ENCODE measurements at regions not wholly inside any gene's neighbourhood (a gene's known extent, or its start where the extent isn't known, plus 50 kb on each side); places are given as distances from the start of the nearest gene placed in this dataset.

DNA sequence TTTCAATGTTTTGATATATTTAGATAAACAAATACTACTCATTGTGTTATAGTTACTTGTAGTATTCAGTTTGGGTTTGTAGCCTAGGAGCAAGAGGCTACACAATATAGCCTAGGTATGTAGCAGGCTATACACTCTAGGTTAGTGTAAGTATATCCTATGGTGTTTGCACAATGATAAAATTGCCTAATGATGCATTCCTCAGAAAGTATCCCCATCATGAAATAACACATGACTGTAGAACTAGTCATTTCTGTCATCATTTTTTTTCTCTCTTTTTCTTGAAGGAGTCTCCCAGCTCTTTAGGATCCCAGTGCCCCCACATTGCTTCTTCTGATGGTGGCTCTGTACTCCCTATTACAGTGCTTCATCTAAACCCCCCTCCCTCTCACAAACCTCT lies 157.7 kb upstream of the CADPS start:
- intact Hi-C loops (cut with micrococcal nuclease; ENCODE audit: unreplicated experiment) (no loop called here), in situ Hi-C loops (cut with HindIII; ENCODE audit: extremely low pct_ligation_motif_present, low pct_unique_long_range_greater_than_20kb) (no loop called here)
- H3K27me3 ChIP-seq (ENCODE audit: control insufficient read depth in 1 of 2, insufficient read depth in 2 of 2, low read length in 2 of 2), result no peaks in the 10 kb centered on the region
- ATAC-seq (no peak), DNase-seq (ENCODE audit: low spot score) (no peak), FAIRE-seq (no peak)
- no peaks in the 10 kb centered on the region for H4K20me1 ChIP-seq (ENCODE audit: insufficient read depth, low read length)
- no TSS peak for BruUV-seq (replicated peaks)
- H3K9me3 ChIP-seq (ENCODE audit: low read length), result no peaks in the 10 kb centered on the region
- H2AFZ ChIP-seq (ENCODE audit: low read length), result no peak overlapping the region
- no peaks in the 10 kb centered on the region for H3K36me3 ChIP-seq (replicated peaks in 1 of 2; ENCODE audit: control insufficient read depth in 1 of 2, insufficient read depth in 2 of 2, low read length in 2 of 2)
- TF ChIP-seq KLF15 (CRISPR knock-in tag; IDR thresholded peaks at IDR 0.05; ENCODE audit: borderline replicate concordance) (no peak), ZMYM2 (CRISPR knock-in tag; IDR thresholded peaks at IDR 0.05) (no peak), TCF12 (IDR thresholded peaks at IDR 0.05) (no peak), TCF12 (CRISPR knock-in tag; IDR thresholded peaks at IDR 0.05) (no peak), ZMYM4 (CRISPR knock-in tag; IDR thresholded peaks at IDR 0.05) (no peak), ZNF143 (CRISPR knock-in tag; IDR thresholded peaks at IDR 0.05) (no peak), NAIF1 (CRISPR knock-in tag; IDR thresholded peaks at IDR 0.05; ENCODE audit: borderline replicate concordance) (no peak), ZFP91 (CRISPR knock-in tag; IDR thresholded peaks at IDR 0.05; ENCODE audit: borderline replicate concordance) (no peak), RXRA (CRISPR knock-in tag; IDR thresholded peaks at IDR 0.05) (no peak), MAFG (CRISPR knock-in tag; IDR thresholded peaks at IDR 0.05) (no peak), ZNF382 (CRISPR knock-in tag; IDR thresholded peaks at IDR 0.05; ENCODE audit: borderline replicate concordance) (no peak), HES4 (CRISPR knock-in tag; IDR thresholded peaks at IDR 0.05; ENCODE audit: borderline replicate concordance) (no peak)
- H3K27ac ChIP-seq (ENCODE audit: extremely low read length, insufficient read depth, low read length), result no peak overlapping the region
- no peak overlapping the region for H3K4me2 ChIP-seq (ENCODE audit: low read depth, low read length)
- no peaks in the 10 kb centered on the region for H3K79me2 ChIP-seq (ENCODE audit: insufficient read depth, low read length)
- no peaks in the 10 kb centered on the region for H3K4me1 ChIP-seq (ENCODE audit: insufficient read depth, low read length)
- ChIA-PET POLR2A (no interaction called here), CTCF (ENCODE audit: low intra/inter-chr PET ratio, low total read pairs) (no interaction called here)
- no peak overlapping the region for H3K9ac ChIP-seq (ENCODE audit: insufficient read depth, low read depth, low read length)
- no peak overlapping the region for H3K4me3 ChIP-seq (replicated peaks in 1 of 3; ENCODE audit: insufficient read depth in 1 of 3, low read depth in 2 of 3, low read length in 3 of 3)
